K562 (cell line): ENCODE measurements at regions not wholly inside any gene's neighbourhood (a gene's known extent, or its start where the extent isn't known, plus 50 kb on each side); places are given as distances from the start of the nearest gene placed in this dataset.

Source experiments
- ATAC-seq: fragments of 200-7000 bp; cut with Tn5 transposase; 3 replicates; pipeline ENCODE4 v1.9.1; 2020; ENCODE audit warnings: moderate library complexity
- BruUV-seq: library from RNA; stranded (reverse); fragments of 400-500 nt; replicated peaks from 2 replicates; lab custom pipeline; 2021; lab: Mats Ljungman, UMichigan
- CTCF ChIA-PET: fragments of 300-600 bp; formaldehyde crosslinking; extraction: SDS; loops from one replicate; lab custom pipeline; 2021; ENCODE audit warnings: low intra/inter-chr PET ratio; lab: Yijun Ruan, JAX
- POLR2A ChIA-PET: fragments of 300-600, 350-650 bp; sonication (Branson Sonifier 250); formaldehyde crosslinking; extraction: SDS; loops from one replicate; lab custom pipeline; 2021; ENCODE audit warnings: antibody characterized with exemption, inconsistent platforms; lab: Yijun Ruan, JAX
- DNase-seq, 4 experiments: peaks; one replicate each; pipeline versions ENCODE4 v3.0.0 to v3.0.0-alpha.2; 2011 to 2018; ENCODE audit warnings: low spot score in 3 of 4, mixed read lengths in 3 of 4; ENCODE audit errors: extremely low read depth in 1 of 4
- FAIRE-seq: peaks from 2 replicates; lab custom pipeline; 2011; peaks lifted over from hg19 to GRCh38; lab: Jason Lieb, UNC
- H2AFZ ChIP-seq: 2 replicates; pipeline ENCODE4 v1.6.0; 2011; ENCODE audit warnings: low read depth, low read length, control low read depth, inconsistent platforms
- H3K27ac ChIP-seq: fragments of 200-600 bp; 3 replicates; pipeline ENCODE4 v1.8.0; 2011; ENCODE audit warnings: low read depth, mild to moderate bottlenecking, control low read depth, inconsistent platforms, low read length, moderate library complexity, mixed read lengths; ENCODE audit errors: extremely low read depth
- H3K27me3 ChIP-seq, 2 experiments: fragments of 300-600 bp in 1 of 2; 2 replicates in 1 of 2; 3 replicates in 1 of 2; pipeline versions ENCODE4 v1.6.0 to v1.8.0; 2011; ENCODE audit warnings: inconsistent platforms in 2 of 2, low read length in 2 of 2, mild to moderate bottlenecking in 1 of 2, mixed read lengths in 1 of 2, moderate library complexity in 1 of 2; ENCODE audit not compliant: control insufficient read depth in 2 of 2, insufficient read depth in 2 of 2
- H3K36me3 ChIP-seq: fragments of 300-600 bp; 3 replicates; pipeline ENCODE4 v1.8.0; 2011; ENCODE audit warnings: mild to moderate bottlenecking, low read length, inconsistent platforms; ENCODE audit not compliant: control insufficient read depth, insufficient read depth
- H3K4me1 ChIP-seq, 2 experiments: fragments of 200-600 bp in 1 of 2; replicated peaks in 1 of 2; 2 replicates in 1 of 2; 3 replicates in 1 of 2; pipeline versions ENCODE4 v1.5.1 to v1.8.0; 2011; ENCODE audit warnings: inconsistent platforms in 2 of 2, low read length in 2 of 2, mild to moderate bottlenecking in 1 of 2, mixed read lengths in 1 of 2, moderate library complexity in 1 of 2; ENCODE audit not compliant: control insufficient read depth in 2 of 2, insufficient read depth in 2 of 2
- H3K4me2 ChIP-seq: 2 replicates; pipeline ENCODE4 v1.6.1; 2011; ENCODE audit warnings: low read length, control low read depth, inconsistent platforms, mixed read lengths; ENCODE audit not compliant: insufficient read depth
- H3K4me3 ChIP-seq: fragments of 200-600 bp; sonication (generic), shearing (Covaris generic); 2 replicates; pipeline ENCODE4 v1.5.1; 2016; ENCODE audit warnings: control low read depth, inconsistent platforms
- H3K79me2 ChIP-seq: fragments of 200-600 bp; 3 replicates; pipeline ENCODE4 v1.8.0; 2011; ENCODE audit warnings: low read length, inconsistent platforms; ENCODE audit not compliant: control insufficient read depth, insufficient read depth
- H3K9ac ChIP-seq, 2 experiments: 2 replicates each; pipeline versions ENCODE4 v1.6.0 to v1.6.1; 2011; ENCODE audit warnings: low read depth in 2 of 2, low read length in 2 of 2, control low read depth in 1 of 2, inconsistent platforms in 1 of 2, mild to moderate bottlenecking in 1 of 2, mixed read lengths in 1 of 2; ENCODE audit not compliant: insufficient read depth in 1 of 2
- H3K9me1 ChIP-seq: one replicate; pipeline ENCODE4 v1.6.0; 2011; ENCODE audit warnings: inconsistent platforms, mild to moderate bottlenecking, low read length, moderate library complexity; ENCODE audit not compliant: control insufficient read depth, insufficient read depth
- H3K9me3 ChIP-seq: replicated peaks from 2 replicates; pipeline ENCODE4 v1.5.1; 2011; ENCODE audit warnings: low read depth, low read length, inconsistent platforms; ENCODE audit not compliant: control insufficient read depth, insufficient read depth
- H4K20me1 ChIP-seq: replicated peaks from 2 replicates; pipeline ENCODE4 v1.6.1; 2011; ENCODE audit warnings: low read length, inconsistent platforms, mixed read lengths; ENCODE audit not compliant: control insufficient read depth, insufficient read depth
- ARHGAP35 ChIP-seq: fragments of 450-650 bp; IDR thresholded peaks from 2 replicates; pipeline ENCODE4 v1.6.1; 2018; ENCODE audit not compliant: partially characterized antibody
- L3MBTL2 ChIP-seq: fragments of 450-650 bp; IDR thresholded peaks from 2 replicates; pipeline ENCODE4 v1.6.1; 2016; ENCODE audit warnings: mild to moderate bottlenecking, moderate library complexity
- LARP7 ChIP-seq: fragments of 450-650 bp; IDR thresholded peaks from 2 replicates; pipeline ENCODE4 v1.6.1; 2016
- POLR2AphosphoS2 ChIP-seq: IDR thresholded peaks from 2 replicates; pipeline ENCODE4 v1.6.1; 2012; ENCODE audit warnings: low read length, improper control_type of control experiment
- POLR2B ChIP-seq: fragments of 450-650 bp; IDR thresholded peaks from 2 replicates; pipeline ENCODE4 v1.6.1; 2018; ENCODE audit warnings: low read depth; ENCODE audit not compliant: partially characterized antibody
- POLR3A ChIP-seq: IDR thresholded peaks from 2 replicates; pipeline ENCODE4 v1.6.1; 2011; ENCODE audit warnings: borderline replicate concordance, mild to moderate bottlenecking, moderate library complexity; ENCODE audit not compliant: insufficient read length, insufficient read depth; ENCODE audit errors: extremely low read depth
- POLR3G ChIP-seq: IDR thresholded peaks from 2 replicates; pipeline ENCODE4 v1.6.1; 2011; ENCODE audit not compliant: insufficient read length, insufficient replicate concordance; ENCODE audit errors: extremely low read depth
- SMC3 ChIP-seq: conservative IDR thresholded peaks from 2 replicates; pipeline ENCODE4 v1.6.1; 2011; ENCODE audit warnings: low read depth, low read length, improper control_type of control experiment; ENCODE audit not compliant: insufficient read depth
- SPI1 ChIP-seq: IDR thresholded peaks from 2 replicates; pipeline ENCODE4 v1.6.1; 2011; ENCODE audit warnings: low read depth, low read length, control low read depth, borderline replicate concordance
- XRCC4 ChIP-seq: IDR thresholded peaks from one replicate; pipeline ENCODE4 v1.6.1; 2011; ENCODE audit not compliant: insufficient read depth, insufficient read length; ENCODE audit errors: extremely low read depth
- ZBTB17 ChIP-seq: fragments of 450-650 bp; formaldehyde crosslinking; IDR thresholded peaks from 2 replicates; pipeline ENCODE4 v1.4.0; 2020; ENCODE audit warnings: mild to moderate bottlenecking
- ZNF282 ChIP-seq: sonication (generic); formaldehyde crosslinking; IDR thresholded peaks from 2 replicates; pipeline ENCODE4 v1.8.1; 2023; ENCODE audit warnings: missing genetic modification reagents
- ZNF354B ChIP-seq: fragments of 250-450 bp; sonication (Bioruptor Pico); IDR thresholded peaks from 2 replicates; pipeline ENCODE4 v1.4.0; 2020
- WGBS: fragments of 100-300 bp; shearing (Covaris generic); methylation state at CpG from one replicate; pipeline ENCODE4 v1.1.6; 2016; ENCODE audit warnings: low coverage, mixed read lengths; ENCODE audit not compliant: insufficient coverage; ENCODE audit errors: missing lambda C conversion rate; 5-methylcytosine and 5-hydroxymethylcytosine counted together
- in situ Hi-C: fragments of 300-500 bp; cut with MboI; formaldehyde crosslinking; loops from 4 replicates; pipeline ENCODE4 v1.15.0; 2018; ENCODE audit warnings: inconsistent platforms, mixed read lengths
- intact Hi-C: fragments of 100-400 bp; cut with micrococcal nuclease; formaldehyde crosslinking; loops from 2 replicates; pipeline ENCODE4 v1.14.2; 2022

GRCh38 chr20:56833427-56833826, 204.3 kb downstream of the TFAP2C start:
- H3K4me1 ChIP-seq = no peaks in the 10 kb centered on the region
- ATAC-seq = no peak
- intact Hi-C loops = no loop called here
- no peaks in the 10 kb centered on the region for H3K9me3 ChIP-seq
- ChIA-PET CTCF (no interaction called here), POLR2A (no interaction called here)
- H3K4me3 ChIP-seq = no peak overlapping the region
- H4K20me1 ChIP-seq = no peaks in the 10 kb centered on the region; the same call in 1 of the 2 replicates
- DNase-seq = no peak
- no TSS peak for BruUV-seq
- H3K9ac ChIP-seq = no peak overlapping the region
- H3K79me2 ChIP-seq = no peaks in the 10 kb centered on the region
- TF ChIP-seq POLR3A (no peak), LARP7 (no peak), ZNF354B (CRISPR knock-in tag) (no peak), L3MBTL2 (peak; percentile 26; the same call in 1 of the 2 replicates)
- in situ Hi-C loops = no loop called here
- WGBS = 0% methylated on average over 5 of the region's 5 CpGs
- H2AFZ ChIP-seq = no peak overlapping the region
- H3K36me3 ChIP-seq = no peaks in the 10 kb centered on the region
- no peak for FAIRE-seq
- H3K9me1 ChIP-seq = no peaks in the 10 kb centered on the region
- H3K27ac ChIP-seq = no peak overlapping the region
- H3K27me3 ChIP-seq = peaks cover 3 to 27% of the 10 kb centered on the region in 2 experiments; a peak in 3 of 5 replicates
- no peak overlapping the region for H3K4me2 ChIP-seq

DNA sequence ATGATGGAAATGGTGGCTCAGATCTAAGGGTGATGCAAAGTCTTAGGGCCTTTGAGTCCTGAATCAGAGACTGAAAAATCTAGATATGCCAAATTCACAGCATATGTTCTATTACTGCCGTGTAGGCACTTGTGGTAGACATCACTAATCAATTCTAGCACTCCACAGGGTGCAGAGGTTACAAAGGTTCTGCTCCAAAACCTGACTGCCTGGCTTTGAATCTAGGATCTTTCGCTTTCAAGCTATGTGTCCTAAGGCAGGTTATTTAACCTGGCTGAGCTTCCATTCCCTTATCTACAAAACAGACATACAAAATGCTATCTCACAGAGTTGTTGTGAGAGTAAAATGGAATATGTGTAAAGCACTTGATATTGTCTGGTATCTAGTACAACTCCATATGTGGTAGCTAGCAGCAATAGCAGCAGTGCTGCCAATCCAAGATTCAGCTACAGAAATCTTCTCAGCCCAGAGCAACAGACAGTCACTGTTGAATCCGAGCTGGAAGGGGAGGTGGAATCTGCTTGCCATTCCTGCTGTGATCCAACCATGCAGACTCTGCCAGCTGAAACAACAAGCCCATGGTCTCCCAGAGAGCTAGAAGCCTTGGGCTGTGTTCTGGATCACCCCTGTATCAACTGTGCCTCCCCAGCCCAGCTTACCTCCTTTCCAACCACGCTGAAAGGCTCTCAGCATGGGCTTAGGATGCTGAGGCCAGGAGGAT, 206.9 kb downstream of the TFAP2C start:
- CTCF ChIA-PET = no interaction called here
- in situ Hi-C loops = no loop called here
- Histone ChIP-seq H3K36me3 (no peaks in the 10 kb centered on the region), H3K4me2 (no peak overlapping the region)
- TF ChIP-seq POLR3G (no peak), POLR2B (no peak), POLR2AphosphoS2 (no peak), XRCC4 (no peak), SPI1 (no peak), ARHGAP35 (no peak), ZNF282 (no peak), ZBTB17 (CRISPR knock-in tag) (no peak), SMC3 (no peak)
- TF ChIP-seq, all 486 proteins: peak for 0
- 0% methylated on average over 4 of the region's 4 CpGs for WGBS
- intact Hi-C loops = no loop called here
- no peak for ATAC-seq
- POLR2A ChIA-PET = interaction anchor here (0.6 to 0.7 kb wide), 3 partner anchors 18 to 205 kb away, joined by 3 to 4 read pairs (median 3); no protein-coding TSS in a partner anchor
- no peaks in the 10 kb centered on the region for H3K4me1 ChIP-seq
- DNase-seq = no peak
- BruUV-seq = no TSS peak
- no peak overlapping the region for H3K4me3 ChIP-seq
- no peaks in the 10 kb centered on the region; the same call in 1 of the 2 replicates for H4K20me1 ChIP-seq
- no peak for FAIRE-seq
- H3K9ac ChIP-seq = no peak overlapping the region
- peaks cover 2 to 10% of the 10 kb centered on the region in 2 experiments; a peak in 2 of 5 replicates for H3K27me3 ChIP-seq
- H3K27ac ChIP-seq = no peak overlapping the region
- no peaks in the 10 kb centered on the region for H3K79me2 ChIP-seq
- H2AFZ ChIP-seq = no peak overlapping the region
- H3K9me3 ChIP-seq = no peaks in the 10 kb centered on the region
- H3K9me1 ChIP-seq = no peaks in the 10 kb centered on the region
